SK-N-SH treated with all-trans-retinoic acid at 6 μM for 48 hours (cell line): ENCODE measurements at regions not wholly inside any gene's neighbourhood (a gene's known extent, or its start where the extent isn't known, plus 50 kb on each side); places are given as distances from the start of the nearest gene placed in this dataset.

ENCODE experiments used
- ATAC-seq: fragments of 200-7000 bp; cut with Tn5 transposase; 3 replicates; pipeline ENCODE4 v1.9.1; 2020; ENCODE audit warnings: mild to moderate bottlenecking, moderate library complexity
- ARNTL ChIP-seq: fragments of 450-650 bp; formaldehyde crosslinking; IDR thresholded peaks from 2 replicates; pipeline ENCODE4 v1.5.0; 2020; ENCODE audit warnings: low read depth, mild to moderate bottlenecking, moderate library complexity, borderline replicate concordance
- BACH2 ChIP-seq: fragments of 250-450 bp; sonication (Bioruptor Pico); IDR thresholded peaks from 2 replicates; pipeline ENCODE4 v1.9.0; 2021; ENCODE audit warnings: mild to moderate bottlenecking, borderline replicate concordance
- CSDC2 ChIP-seq: fragments of 250-450 bp; sonication (Bioruptor Pico); IDR thresholded peaks from 2 replicates; pipeline ENCODE4 v1.5.0; 2020; ENCODE audit warnings: mild to moderate bottlenecking, moderate library complexity
- GLIS3 ChIP-seq: fragments of 250-450 bp; sonication (Bioruptor Pico); IDR thresholded peaks from 2 replicates; pipeline ENCODE4 v1.5.0; 2020; ENCODE audit warnings: mild to moderate bottlenecking, moderate library complexity
- ISL1 ChIP-seq: fragments of 250-450 bp; sonication (Bioruptor Pico); IDR thresholded peaks from 2 replicates; pipeline ENCODE4 v2.1.2; 2022; ENCODE audit warnings: mild to moderate bottlenecking, moderate library complexity
- OSR1 ChIP-seq: fragments of 250-450 bp; sonication (Bioruptor Pico); IDR thresholded peaks from 2 replicates; pipeline ENCODE4 v1.8.0; 2022; ENCODE audit warnings: moderate library complexity, mild to moderate bottlenecking, inconsistent platforms
- PPARA ChIP-seq: fragments of 250-450 bp; sonication (Bioruptor Pico); IDR thresholded peaks from 2 replicates; pipeline ENCODE4 v1.5.0; 2020; ENCODE audit warnings: mild to moderate bottlenecking, borderline replicate concordance
- RARB ChIP-seq: fragments of 250-450 bp; sonication (Bioruptor Pico); IDR thresholded peaks from 2 replicates; pipeline ENCODE4 v1.8.0; 2021; ENCODE audit warnings: mild to moderate bottlenecking, moderate library complexity
- SNAI2 ChIP-seq: fragments of 250-450 bp; sonication (Bioruptor Pico); IDR thresholded peaks from 2 replicates; pipeline ENCODE4 v1.5.0; 2020; ENCODE audit warnings: mild to moderate bottlenecking, moderate library complexity
- TCF4 ChIP-seq: fragments of 250-450 bp; sonication (Bioruptor Pico); IDR thresholded peaks from 2 replicates; pipeline ENCODE4 v1.8.0; 2021; ENCODE audit warnings: mild to moderate bottlenecking, moderate library complexity, borderline replicate concordance
- TOX ChIP-seq: fragments of 250-450 bp; sonication (Bioruptor Pico); IDR thresholded peaks from 2 replicates; pipeline ENCODE4 v1.8.0; 2021; ENCODE audit warnings: mild to moderate bottlenecking, moderate library complexity, borderline replicate concordance
- ZFP3 ChIP-seq: fragments of 250-450 bp; sonication (Bioruptor Pico); IDR thresholded peaks from 2 replicates; pipeline ENCODE4 v1.5.0; 2020; ENCODE audit warnings: mild to moderate bottlenecking, moderate library complexity
- ZNF565 ChIP-seq: fragments of 450-650 bp; formaldehyde crosslinking; conservative IDR thresholded peaks from 2 replicates; pipeline ENCODE4 v1.5.0; 2020; ENCODE audit warnings: low read depth, mild to moderate bottlenecking, moderate library complexity
- ZNF70 ChIP-seq: fragments of 450-650 bp; formaldehyde crosslinking; IDR thresholded peaks from 2 replicates; pipeline ENCODE4 v1.5.0; 2020; ENCODE audit warnings: mild to moderate bottlenecking, moderate library complexity
- ZNF8 ChIP-seq: fragments of 450-650 bp; formaldehyde crosslinking; IDR thresholded peaks from 2 replicates; pipeline ENCODE4 v1.5.0; 2020; ENCODE audit warnings: mild to moderate bottlenecking, moderate library complexity
- TF ChIP-seq, protein P1 (sequence below): fragments of 250-450 bp; sonication (Bioruptor Pico); IDR thresholded peaks from 2 replicates; pipeline ENCODE4 v1.5.1; 2021; ENCODE audit warnings: mild to moderate bottlenecking, moderate library complexity
- TF ChIP-seq, protein P2 (sequence below): fragments of 250-450 bp; sonication (Bioruptor Pico); IDR thresholded peaks from 2 replicates; pipeline ENCODE4 v1.5.1; 2020; ENCODE audit warnings: low read depth, mild to moderate bottlenecking, moderate library complexity
- TF ChIP-seq, protein P3 (sequence below): fragments of 250-450 bp; sonication (Bioruptor Pico); IDR thresholded peaks from 2 replicates; pipeline ENCODE4 v1.8.0; 2020; ENCODE audit warnings: mild to moderate bottlenecking, moderate library complexity, borderline replicate concordance
- TF ChIP-seq, protein P4 (sequence below): fragments of 250-450 bp; sonication (Bioruptor Pico); IDR thresholded peaks from 2 replicates; pipeline ENCODE4 v1.5.0; 2020; ENCODE audit warnings: mild to moderate bottlenecking, moderate library complexity
- TF ChIP-seq, protein P5 (sequence below): fragments of 250-450 bp; sonication (Bioruptor Pico); IDR thresholded peaks from 2 replicates; pipeline ENCODE4 v1.8.0; 2021; ENCODE audit warnings: low read depth, mild to moderate bottlenecking, moderate library complexity, borderline replicate concordance

DNA sequence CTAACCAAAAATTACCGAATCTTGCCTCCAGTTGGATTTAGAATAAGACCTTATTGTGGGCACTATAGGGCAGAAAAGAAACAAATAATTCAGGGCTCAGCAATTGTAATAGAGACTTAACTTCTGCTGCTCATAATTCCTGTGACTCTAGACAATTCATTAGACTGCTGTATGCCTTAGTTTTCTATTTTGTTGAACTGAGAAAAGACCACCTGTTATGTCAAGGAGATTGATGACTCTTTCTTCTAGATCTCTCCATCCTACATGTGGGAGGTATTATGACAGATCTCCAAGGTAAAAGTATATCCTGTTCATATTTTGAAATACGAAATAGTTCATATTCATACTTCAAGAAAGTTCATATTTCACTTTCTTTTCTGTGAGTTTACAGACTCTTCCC, 605.1 kb downstream of the PSAT1 start:
- ATAC-seq = no peak
- TF ChIP-seq SNAI2 (CRISPR knock-in tag) (no peak), ZFP3 (CRISPR knock-in tag) (no peak), CSDC2 (CRISPR knock-in tag) (no peak)

DNA sequence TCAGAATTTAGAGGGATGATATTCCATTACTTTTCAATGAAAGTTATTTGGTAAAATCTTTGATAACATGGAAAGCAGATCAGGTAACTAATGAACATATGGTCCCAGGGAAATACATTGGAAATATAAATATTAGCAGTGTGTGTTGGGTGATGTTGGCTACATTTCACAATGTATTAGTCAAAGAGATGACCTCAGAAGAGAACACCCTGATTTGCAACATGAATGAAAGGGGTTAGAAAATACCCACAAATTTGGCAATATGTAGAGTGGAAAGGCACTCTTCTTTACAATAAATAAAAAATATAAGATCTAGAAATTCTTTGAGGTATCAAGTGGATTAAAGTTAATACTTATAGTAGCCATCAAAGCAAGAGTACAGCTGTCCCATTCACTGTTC, 606.7 kb downstream of the PSAT1 start:
- TF ChIP-seq RARB (CRISPR knock-in tag) (no peak), OSR1 (CRISPR knock-in tag) (no peak)
- TF ChIP-seq, protein P1, sequence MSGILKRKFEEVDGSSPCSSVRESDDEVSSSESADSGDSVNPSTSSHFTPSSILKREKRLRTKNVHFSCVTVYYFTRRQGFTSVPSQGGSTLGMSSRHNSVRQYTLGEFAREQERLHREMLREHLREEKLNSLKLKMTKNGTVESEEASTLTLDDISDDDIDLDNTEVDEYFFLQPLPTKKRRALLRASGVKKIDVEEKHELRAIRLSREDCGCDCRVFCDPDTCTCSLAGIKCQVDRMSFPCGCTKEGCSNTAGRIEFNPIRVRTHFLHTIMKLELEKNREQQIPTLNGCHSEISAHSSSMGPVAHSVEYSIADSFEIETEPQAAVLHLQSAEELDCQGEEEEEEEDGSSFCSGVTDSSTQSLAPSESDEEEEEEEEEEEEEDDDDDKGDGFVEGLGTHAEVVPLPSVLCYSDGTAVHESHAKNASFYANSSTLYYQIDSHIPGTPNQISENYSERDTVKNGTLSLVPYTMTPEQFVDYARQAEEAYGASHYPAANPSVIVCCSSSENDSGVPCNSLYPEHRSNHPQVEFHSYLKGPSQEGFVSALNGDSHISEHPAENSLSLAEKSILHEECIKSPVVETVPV (CRISPR knock-in tag) = no peak
- ATAC-seq = no peak

DNA sequence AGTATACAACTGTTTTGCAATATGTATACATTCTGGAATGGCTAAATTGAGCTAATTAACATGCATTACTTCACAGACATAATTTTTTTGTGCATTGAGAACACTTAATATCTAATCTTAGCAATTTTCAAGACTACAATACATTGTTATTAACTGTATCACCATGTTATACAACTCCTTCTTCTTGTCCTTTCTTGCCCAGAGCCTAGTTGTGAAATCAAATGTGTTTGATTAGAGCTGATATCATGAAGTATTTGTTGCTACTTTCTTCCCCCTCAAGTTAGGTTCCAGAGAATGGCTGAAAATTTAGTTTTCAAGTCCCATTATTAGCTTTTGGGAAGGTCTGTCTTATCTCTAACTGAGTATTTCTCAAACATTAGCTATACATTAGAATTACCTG, 607.8 kb downstream of the PSAT1 start:
- no peak for TF ChIP-seq OSR1 (CRISPR knock-in tag)
- TF ChIP-seq, protein P2, sequence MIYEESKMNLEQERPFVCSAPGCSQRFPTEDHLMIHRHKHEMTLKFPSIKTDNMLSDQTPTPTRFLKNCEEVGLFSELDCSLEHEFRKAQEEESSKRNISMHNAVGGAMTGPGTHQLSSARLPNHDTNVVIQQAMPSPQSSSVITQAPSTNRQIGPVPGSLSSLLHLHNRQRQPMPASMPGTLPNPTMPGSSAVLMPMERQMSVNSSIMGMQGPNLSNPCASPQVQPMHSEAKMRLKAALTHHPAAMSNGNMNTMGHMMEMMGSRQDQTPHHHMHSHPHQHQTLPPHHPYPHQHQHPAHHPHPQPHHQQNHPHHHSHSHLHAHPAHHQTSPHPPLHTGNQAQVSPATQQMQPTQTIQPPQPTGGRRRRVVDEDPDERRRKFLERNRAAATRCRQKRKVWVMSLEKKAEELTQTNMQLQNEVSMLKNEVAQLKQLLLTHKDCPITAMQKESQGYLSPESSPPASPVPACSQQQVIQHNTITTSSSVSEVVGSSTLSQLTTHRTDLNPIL = no peak
- TF ChIP-seq ZFP3 (CRISPR knock-in tag) = no peak
- TF ChIP-seq TOX (CRISPR knock-in tag) = no peak
- TF ChIP-seq, protein P1 (CRISPR knock-in tag) = no peak
- no peak for TF ChIP-seq ZNF565
- no peak for TF ChIP-seq SNAI2 (CRISPR knock-in tag)
- TF ChIP-seq BACH2 (CRISPR knock-in tag) = no peak
- TF ChIP-seq, protein P3, sequence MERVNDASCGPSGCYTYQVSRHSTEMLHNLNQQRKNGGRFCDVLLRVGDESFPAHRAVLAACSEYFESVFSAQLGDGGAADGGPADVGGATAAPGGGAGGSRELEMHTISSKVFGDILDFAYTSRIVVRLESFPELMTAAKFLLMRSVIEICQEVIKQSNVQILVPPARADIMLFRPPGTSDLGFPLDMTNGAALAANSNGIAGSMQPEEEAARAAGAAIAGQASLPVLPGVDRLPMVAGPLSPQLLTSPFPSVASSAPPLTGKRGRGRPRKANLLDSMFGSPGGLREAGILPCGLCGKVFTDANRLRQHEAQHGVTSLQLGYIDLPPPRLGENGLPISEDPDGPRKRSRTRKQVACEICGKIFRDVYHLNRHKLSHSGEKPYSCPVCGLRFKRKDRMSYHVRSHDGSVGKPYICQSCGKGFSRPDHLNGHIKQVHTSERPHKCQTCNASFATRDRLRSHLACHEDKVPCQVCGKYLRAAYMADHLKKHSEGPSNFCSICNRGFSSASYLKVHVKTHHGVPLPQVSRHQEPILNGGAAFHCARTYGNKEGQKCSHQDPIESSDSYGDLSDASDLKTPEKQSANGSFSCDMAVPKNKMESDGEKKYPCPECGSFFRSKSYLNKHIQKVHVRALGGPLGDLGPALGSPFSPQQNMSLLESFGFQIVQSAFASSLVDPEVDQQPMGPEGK (CRISPR knock-in tag) = no peak
- TF ChIP-seq ARNTL = no peak
- TF ChIP-seq PPARA = no peak
- TF ChIP-seq, protein P4, sequence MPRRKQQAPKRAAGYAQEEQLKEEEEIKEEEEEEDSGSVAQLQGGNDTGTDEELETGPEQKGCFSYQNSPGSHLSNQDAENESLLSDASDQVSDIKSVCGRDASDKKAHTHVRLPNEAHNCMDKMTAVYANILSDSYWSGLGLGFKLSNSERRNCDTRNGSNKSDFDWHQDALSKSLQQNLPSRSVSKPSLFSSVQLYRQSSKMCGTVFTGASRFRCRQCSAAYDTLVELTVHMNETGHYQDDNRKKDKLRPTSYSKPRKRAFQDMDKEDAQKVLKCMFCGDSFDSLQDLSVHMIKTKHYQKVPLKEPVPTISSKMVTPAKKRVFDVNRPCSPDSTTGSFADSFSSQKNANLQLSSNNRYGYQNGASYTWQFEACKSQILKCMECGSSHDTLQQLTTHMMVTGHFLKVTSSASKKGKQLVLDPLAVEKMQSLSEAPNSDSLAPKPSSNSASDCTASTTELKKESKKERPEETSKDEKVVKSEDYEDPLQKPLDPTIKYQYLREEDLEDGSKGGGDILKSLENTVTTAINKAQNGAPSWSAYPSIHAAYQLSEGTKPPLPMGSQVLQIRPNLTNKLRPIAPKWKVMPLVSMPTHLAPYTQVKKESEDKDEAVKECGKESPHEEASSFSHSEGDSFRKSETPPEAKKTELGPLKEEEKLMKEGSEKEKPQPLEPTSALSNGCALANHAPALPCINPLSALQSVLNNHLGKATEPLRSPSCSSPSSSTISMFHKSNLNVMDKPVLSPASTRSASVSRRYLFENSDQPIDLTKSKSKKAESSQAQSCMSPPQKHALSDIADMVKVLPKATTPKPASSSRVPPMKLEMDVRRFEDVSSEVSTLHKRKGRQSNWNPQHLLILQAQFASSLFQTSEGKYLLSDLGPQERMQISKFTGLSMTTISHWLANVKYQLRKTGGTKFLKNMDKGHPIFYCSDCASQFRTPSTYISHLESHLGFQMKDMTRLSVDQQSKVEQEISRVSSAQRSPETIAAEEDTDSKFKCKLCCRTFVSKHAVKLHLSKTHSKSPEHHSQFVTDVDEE = no peak
- no peak for TF ChIP-seq ZNF8
- TF ChIP-seq ZNF70 (CRISPR knock-in tag) = no peak
- TF ChIP-seq GLIS3 (CRISPR knock-in tag) = no peak
- no peak for TF ChIP-seq ISL1 (CRISPR knock-in tag)
- TF ChIP-seq CSDC2 (CRISPR knock-in tag) = no peak
- TF ChIP-seq TCF4 (CRISPR knock-in tag) = no peak
- TF ChIP-seq RARB (CRISPR knock-in tag) = no peak
- TF ChIP-seq, protein P5, sequence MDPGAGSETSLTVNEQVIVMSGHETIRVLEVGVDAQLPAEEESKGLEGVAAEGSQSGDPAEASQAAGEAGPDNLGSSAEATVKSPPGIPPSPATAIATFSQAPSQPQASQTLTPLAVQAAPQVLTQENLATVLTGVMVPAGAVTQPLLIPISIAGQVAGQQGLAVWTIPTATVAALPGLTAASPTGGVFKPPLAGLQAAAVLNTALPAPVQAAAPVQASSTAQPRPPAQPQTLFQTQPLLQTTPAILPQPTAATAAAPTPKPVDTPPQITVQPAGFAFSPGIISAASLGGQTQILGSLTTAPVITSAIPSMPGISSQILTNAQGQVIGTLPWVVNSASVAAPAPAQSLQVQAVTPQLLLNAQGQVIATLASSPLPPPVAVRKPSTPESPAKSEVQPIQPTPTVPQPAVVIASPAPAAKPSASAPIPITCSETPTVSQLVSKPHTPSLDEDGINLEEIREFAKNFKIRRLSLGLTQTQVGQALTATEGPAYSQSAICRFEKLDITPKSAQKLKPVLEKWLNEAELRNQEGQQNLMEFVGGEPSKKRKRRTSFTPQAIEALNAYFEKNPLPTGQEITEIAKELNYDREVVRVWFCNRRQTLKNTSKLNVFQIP (CRISPR knock-in tag) = no peak
- no peak for ATAC-seq
